K562 (cell line): ENCODE measurements at regions not wholly inside any gene's neighbourhood (a gene's known extent, or its start where the extent isn't known, plus 50 kb on each side); places are given as distances from the start of the nearest gene placed in this dataset.

Experiments used
- ATAC-seq: fragments of 200-7000 bp; cut with Tn5 transposase; 3 replicates; pipeline ENCODE4 v1.9.1; 2020; ENCODE audit warnings: moderate library complexity
- BruUV-seq: library from RNA; stranded (reverse); fragments of 400-500 nt; replicated peaks from 2 replicates; lab custom pipeline; 2021; lab: Mats Ljungman, UMichigan
- CTCF ChIA-PET: fragments of 300-600 bp; formaldehyde crosslinking; extraction: SDS; loops from one replicate; lab custom pipeline; 2021; ENCODE audit warnings: low intra/inter-chr PET ratio; lab: Yijun Ruan, JAX
- POLR2A ChIA-PET: fragments of 300-600, 350-650 bp; sonication (Branson Sonifier 250); formaldehyde crosslinking; extraction: SDS; loops from one replicate; lab custom pipeline; 2021; ENCODE audit warnings: antibody characterized with exemption, inconsistent platforms; lab: Yijun Ruan, JAX
- DNase-seq, 4 experiments: peaks; one replicate each; pipeline versions ENCODE4 v3.0.0 to v3.0.0-alpha.2; 2011 to 2018; ENCODE audit warnings: low spot score in 3 of 4, mixed read lengths in 3 of 4; ENCODE audit errors: extremely low read depth in 1 of 4
- FAIRE-seq: peaks from 2 replicates; lab custom pipeline; 2011; peaks lifted over from hg19 to GRCh38; lab: Jason Lieb, UNC
- H2AFZ ChIP-seq: 2 replicates; pipeline ENCODE4 v1.6.0; 2011; ENCODE audit warnings: low read depth, low read length, control low read depth, inconsistent platforms
- H3K27ac ChIP-seq: fragments of 200-600 bp; 3 replicates; pipeline ENCODE4 v1.8.0; 2011; ENCODE audit warnings: low read depth, mild to moderate bottlenecking, control low read depth, inconsistent platforms, low read length, moderate library complexity, mixed read lengths; ENCODE audit errors: extremely low read depth
- H3K27me3 ChIP-seq, 2 experiments: fragments of 300-600 bp in 1 of 2; 2 replicates in 1 of 2; 3 replicates in 1 of 2; pipeline versions ENCODE4 v1.6.0 to v1.8.0; 2011; ENCODE audit warnings: inconsistent platforms in 2 of 2, low read length in 2 of 2, mild to moderate bottlenecking in 1 of 2, mixed read lengths in 1 of 2, moderate library complexity in 1 of 2; ENCODE audit not compliant: control insufficient read depth in 2 of 2, insufficient read depth in 2 of 2
- H3K36me3 ChIP-seq: fragments of 300-600 bp; 3 replicates; pipeline ENCODE4 v1.8.0; 2011; ENCODE audit warnings: mild to moderate bottlenecking, low read length, inconsistent platforms; ENCODE audit not compliant: control insufficient read depth, insufficient read depth
- H3K4me1 ChIP-seq, 2 experiments: fragments of 200-600 bp in 1 of 2; replicated peaks in 1 of 2; 2 replicates in 1 of 2; 3 replicates in 1 of 2; pipeline versions ENCODE4 v1.5.1 to v1.8.0; 2011; ENCODE audit warnings: inconsistent platforms in 2 of 2, low read length in 2 of 2, mild to moderate bottlenecking in 1 of 2, mixed read lengths in 1 of 2, moderate library complexity in 1 of 2; ENCODE audit not compliant: control insufficient read depth in 2 of 2, insufficient read depth in 2 of 2
- H3K4me2 ChIP-seq: 2 replicates; pipeline ENCODE4 v1.6.1; 2011; ENCODE audit warnings: low read length, control low read depth, inconsistent platforms, mixed read lengths; ENCODE audit not compliant: insufficient read depth
- H3K4me3 ChIP-seq: fragments of 200-600 bp; sonication (generic), shearing (Covaris generic); 2 replicates; pipeline ENCODE4 v1.5.1; 2016; ENCODE audit warnings: control low read depth, inconsistent platforms
- H3K79me2 ChIP-seq: fragments of 200-600 bp; 3 replicates; pipeline ENCODE4 v1.8.0; 2011; ENCODE audit warnings: low read length, inconsistent platforms; ENCODE audit not compliant: control insufficient read depth, insufficient read depth
- H3K9ac ChIP-seq, 2 experiments: 2 replicates each; pipeline versions ENCODE4 v1.6.0 to v1.6.1; 2011; ENCODE audit warnings: low read depth in 2 of 2, low read length in 2 of 2, control low read depth in 1 of 2, inconsistent platforms in 1 of 2, mild to moderate bottlenecking in 1 of 2, mixed read lengths in 1 of 2; ENCODE audit not compliant: insufficient read depth in 1 of 2
- H3K9me1 ChIP-seq: one replicate; pipeline ENCODE4 v1.6.0; 2011; ENCODE audit warnings: inconsistent platforms, mild to moderate bottlenecking, low read length, moderate library complexity; ENCODE audit not compliant: control insufficient read depth, insufficient read depth
- H3K9me3 ChIP-seq: replicated peaks from 2 replicates; pipeline ENCODE4 v1.5.1; 2011; ENCODE audit warnings: low read depth, low read length, inconsistent platforms; ENCODE audit not compliant: control insufficient read depth, insufficient read depth
- H4K20me1 ChIP-seq: replicated peaks from 2 replicates; pipeline ENCODE4 v1.6.1; 2011; ENCODE audit warnings: low read length, inconsistent platforms, mixed read lengths; ENCODE audit not compliant: control insufficient read depth, insufficient read depth
- ARID3A ChIP-seq: IDR thresholded peaks from 2 replicates; pipeline ENCODE4 v1.6.1; 2012; ENCODE audit warnings: low read depth, low read length, improper control_type of control experiment, borderline replicate concordance
- EP300 ChIP-seq: IDR thresholded peaks from 2 replicates; pipeline ENCODE4 v1.6.1; 2012; ENCODE audit warnings: low read length, improper control_type of control experiment
- KAT7 ChIP-seq: sonication (generic); formaldehyde crosslinking; IDR thresholded peaks from 2 replicates; pipeline ENCODE4 v1.8.0; 2022; ENCODE audit warnings: missing genetic modification reagents, mild to moderate bottlenecking, borderline replicate concordance
- KDM1A ChIP-seq, 2 experiments: fragments of 450-650 bp; IDR thresholded peaks; 2 replicates each; pipeline ENCODE4 v1.6.1; 2016; ENCODE audit warnings: mild to moderate bottlenecking in 2 of 2
- MXD1 ChIP-seq: fragments of 250-450 bp; sonication (Bioruptor Pico); IDR thresholded peaks from 2 replicates; pipeline ENCODE4 v1.8.0; 2021; ENCODE audit warnings: borderline replicate concordance, mild to moderate bottlenecking, moderate library complexity; ENCODE audit not compliant: poor library complexity, severe bottlenecking
- SNAPC5 ChIP-seq: fragments of 250-450 bp; sonication (Bioruptor Pico); IDR thresholded peaks from 2 replicates; pipeline ENCODE4 v1.8.0; 2021; ENCODE audit warnings: moderate library complexity, mild to moderate bottlenecking, inconsistent platforms
- SOX6 ChIP-seq: fragments of 450-650 bp; IDR thresholded peaks from 2 replicates; pipeline ENCODE4 v1.6.1; 2014; ENCODE audit warnings: mild to moderate bottlenecking
- THRA ChIP-seq: fragments of 450-650 bp; IDR thresholded peaks from 2 replicates; pipeline ENCODE4 v1.6.1; 2017; ENCODE audit warnings: mild to moderate bottlenecking, moderate library complexity
- ZBTB49 ChIP-seq: sonication (generic); formaldehyde crosslinking; IDR thresholded peaks from 2 replicates; pipeline ENCODE4 v1.8.0; 2022; ENCODE audit warnings: missing genetic modification reagents, mild to moderate bottlenecking, borderline replicate concordance
- ZHX1 ChIP-seq: fragments of 150-350 bp; conservative IDR thresholded peaks from 2 replicates; pipeline ENCODE4 v1.6.1; 2014; ENCODE audit warnings: low read length
- ZNF146 ChIP-seq: IDR thresholded peaks from one replicate; pipeline ENCODE4 v1.6.1; 2018; ENCODE audit warnings: missing compliant biosample characterization; ENCODE audit not compliant: unreplicated experiment
- ZNF253 ChIP-seq: fragments of 250-450 bp; sonication (Bioruptor Pico); conservative IDR thresholded peaks from 2 replicates; pipeline ENCODE4 v1.6.1; 2021; ENCODE audit warnings: mild to moderate bottlenecking
- ZNF668 ChIP-seq: fragments of 250-450 bp; sonication (Bioruptor Pico); IDR thresholded peaks from 2 replicates; pipeline ENCODE4 v1.8.0; 2022; ENCODE audit warnings: mild to moderate bottlenecking, inconsistent platforms
- ZNF696 ChIP-seq: fragments of 250-450 bp; sonication (Bioruptor Pico); conservative IDR thresholded peaks from 2 replicates; pipeline ENCODE4 v1.4.0; 2020; ENCODE audit warnings: mild to moderate bottlenecking, moderate library complexity
- WGBS: fragments of 100-300 bp; shearing (Covaris generic); methylation state at CpG from one replicate; pipeline ENCODE4 v1.1.6; 2016; ENCODE audit warnings: low coverage, mixed read lengths; ENCODE audit not compliant: insufficient coverage; ENCODE audit errors: missing lambda C conversion rate; 5-methylcytosine and 5-hydroxymethylcytosine counted together
- in situ Hi-C: fragments of 300-500 bp; cut with MboI; formaldehyde crosslinking; loops from 4 replicates; pipeline ENCODE4 v1.15.0; 2018; ENCODE audit warnings: inconsistent platforms, mixed read lengths
- intact Hi-C: fragments of 100-400 bp; cut with micrococcal nuclease; formaldehyde crosslinking; loops from 2 replicates; pipeline ENCODE4 v1.14.2; 2022

- BruUV-seq: no TSS peak
- Histone ChIP-seq H2AFZ (no peak overlapping the region), H3K4me3 (no peak overlapping the region), H3K4me2 (no peak overlapping the region), H3K79me2 (no peaks in the 10 kb centered on the region), H3K36me3 (no peaks in the 10 kb centered on the region), H3K27ac (no peak overlapping the region), H3K9ac (no peak overlapping the region), H4K20me1 (no peaks in the 10 kb centered on the region), H3K9me1 (no peaks in the 10 kb centered on the region), H3K27me3 (no peaks in the 10 kb centered on the region), H3K4me1 (no peaks in the 10 kb centered on the region), H3K9me3 (no peaks in the 10 kb centered on the region)
- 0% methylated on average over 2 of the region's 2 CpGs for WGBS
- in situ Hi-C loops: no loop called here
- ATAC-seq (no peak), DNase-seq (no peak), FAIRE-seq (no peak)
- intact Hi-C loops: no loop called here
- ChIA-PET CTCF (no interaction called here), POLR2A (no interaction called here)
- TF ChIP-seq ZNF668: no peak
- TF ChIP-seq ZNF253 (CRISPR knock-in tag): no peak
- no peak for TF ChIP-seq SOX6
- no peak for TF ChIP-seq MXD1
- TF ChIP-seq KAT7 (CRISPR knock-in tag): no peak
- TF ChIP-seq ZNF696 (CRISPR knock-in tag): no peak
- TF ChIP-seq ZBTB49: no peak
- TF ChIP-seq KDM1A (IDR thresholded peaks at IDR 0.05): no peak
- no peak for TF ChIP-seq ZHX1
- TF ChIP-seq ZNF146 (CRISPR knock-in tag): no peak
- no peak for TF ChIP-seq THRA
- no peak for TF ChIP-seq ARID3A
- no peak for TF ChIP-seq EP300
- no peak for TF ChIP-seq SNAPC5 (CRISPR knock-in tag)
Measured at GRCh38 chr17:70355185-70355584, 185.9 kb downstream of the KCNJ2 start.
